HG02759 (cell line): ENCODE measurements at regions not wholly inside any gene's neighbourhood (a gene's known extent, or its start where the extent isn't known, plus 50 kb on each side); places are given as distances from the start of the nearest gene placed in this dataset.
"Not testable (repeated sequence)": the region's sequence is repeated elsewhere in the genome, so short reads cannot be mapped to it uniquely, and the experiment has no call there.

Source experiments
- ATAC-seq: cut with Tn5 transposase; IDR thresholded peaks from one replicate; pipeline ENCODE4 v1.9.1; 2021; ENCODE audit warnings: mild to moderate bottlenecking, moderate library complexity; ENCODE audit not compliant: unreplicated experiment

GRCh38 chrX:87465757-87466156 is 51.8 kb upstream of the KLHL4 start:
- ATAC-seq, result not testable (repeated sequence)
